Right ventricle myocardium superior (tissue), 1 donor: ENCODE measurements at regions not wholly inside any gene's neighbourhood (a gene's known extent, or its start where the extent isn't known, plus 50 kb on each side); places are given as distances from the start of the nearest gene placed in this dataset.
"Not testable (repeated sequence)": the region's sequence is repeated elsewhere in the genome, so short reads cannot be mapped to it uniquely, and the experiment has no call there.

ENCODE experiments used
- ATAC-seq: fragments of 200-7000 bp; cut with Tn5 transposase; one replicate; pipeline ENCODE4 v1.9.1; 2020; ENCODE audit warnings: mild to moderate bottlenecking; ENCODE audit not compliant: poor library complexity
- DNase-seq: peaks from one replicate; pipeline ENCODE4 v3.0.0-alpha.2; 2020
- intact Hi-C: fragments of 100-400 bp; cut with DNase I; formaldehyde crosslinking; loops from one replicate; pipeline ENCODE4 v1.11.2; 2022
- donor health status: DM: no; HTN: yes; CAD: no; lungs with severe emphysema.

DNA sequence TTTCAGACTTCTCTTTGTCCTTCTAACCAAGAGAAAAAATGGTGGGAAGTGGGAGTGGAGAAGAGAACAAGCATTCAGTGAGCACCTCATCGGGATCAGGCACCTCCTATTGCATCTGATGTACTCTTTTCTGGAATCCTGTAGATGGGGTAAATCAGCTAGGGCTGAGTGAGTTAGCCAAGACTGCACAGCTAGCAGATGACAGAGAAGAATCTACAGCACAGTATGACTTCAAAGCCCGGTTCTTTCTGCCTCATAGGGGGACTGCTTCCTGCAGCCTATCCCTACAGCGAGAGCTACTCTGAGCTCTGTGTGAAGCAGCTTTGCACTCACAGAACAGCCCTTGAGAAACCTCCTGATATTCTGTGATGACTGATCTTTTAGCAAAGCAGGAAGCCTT is 275.2 kb upstream of the MEIS2 start:
- intact Hi-C loops = no loop called here
- no peak for ATAC-seq
- DNase-seq = no peak

DNA sequence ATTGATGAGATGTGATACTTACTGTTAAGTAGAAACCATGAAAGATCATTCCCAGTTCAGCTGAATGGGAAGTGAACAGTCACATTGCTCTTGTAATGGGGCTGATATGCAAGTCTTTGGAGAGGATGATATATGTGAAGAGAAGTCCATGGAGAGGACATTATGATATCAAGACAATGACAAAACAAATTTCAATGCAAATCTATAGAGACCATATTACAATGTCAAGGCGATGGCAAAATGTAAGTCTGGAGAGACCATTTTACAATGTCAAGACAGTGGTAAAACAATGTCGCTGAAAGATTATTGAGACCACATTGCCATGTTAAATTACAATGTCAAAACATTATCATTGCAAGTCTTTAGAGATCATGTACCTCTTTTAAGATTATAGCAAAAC is 277.1 kb upstream of the MEIS2 start:
- ATAC-seq (no peak), DNase-seq (no peak)
- intact Hi-C loops = no loop called here

DNA sequence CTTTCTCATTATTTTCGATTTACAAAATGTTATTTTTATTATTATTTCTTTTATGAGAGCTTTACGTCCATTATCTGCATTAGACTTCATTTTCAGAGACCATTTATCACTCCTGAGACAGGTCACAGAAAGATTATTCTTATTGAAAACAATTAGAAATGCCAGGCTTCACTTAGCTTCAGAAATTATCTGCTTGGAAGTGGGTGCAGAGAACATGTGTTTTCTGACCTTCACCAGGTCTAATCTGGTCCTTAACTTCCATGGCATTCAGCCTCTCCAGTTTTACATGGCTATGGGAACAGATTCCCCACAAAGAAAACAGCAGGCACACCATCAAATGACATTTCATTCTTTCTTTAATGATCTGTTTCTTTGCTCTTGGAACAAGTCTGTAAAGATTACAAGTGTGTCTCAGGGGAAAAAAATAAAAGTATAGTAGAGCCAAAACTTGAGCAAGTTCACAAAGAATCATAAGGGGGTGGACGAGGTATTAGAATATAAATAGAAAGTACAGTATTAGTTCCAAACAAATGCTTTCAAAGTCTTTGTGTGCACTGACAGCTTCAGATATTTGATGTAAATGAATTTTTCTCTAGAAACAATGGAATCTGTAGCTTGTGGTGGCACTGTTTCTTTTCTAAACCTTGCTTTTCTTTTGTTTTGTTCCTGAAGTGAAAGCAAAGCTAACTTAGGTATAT is 294.2 kb upstream of the MEIS2 start:
- DNase-seq (no peak), ATAC-seq (peak; percentile 90)
- intact Hi-C loops = no loop called here

DNA sequence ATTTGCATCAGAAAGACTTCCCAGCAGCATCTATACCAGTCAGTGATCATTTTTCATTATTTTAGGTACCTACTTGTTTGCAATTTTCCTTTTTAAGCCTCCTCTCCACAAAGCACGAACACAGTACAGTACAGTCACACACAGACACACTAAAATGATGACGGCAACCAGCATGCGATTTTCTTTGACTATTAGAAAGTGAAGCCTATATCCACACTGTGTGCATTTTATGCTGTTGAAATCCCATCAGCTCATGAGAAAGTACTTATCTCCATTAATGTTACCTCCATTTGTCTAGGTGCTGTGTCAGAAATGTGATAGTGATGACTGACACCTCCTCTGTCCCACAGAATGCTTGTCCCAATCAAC is 294.7 kb upstream of the MEIS2 start:
- no peak for DNase-seq
- intact Hi-C loops = no loop called here
- no peak for ATAC-seq

DNA sequence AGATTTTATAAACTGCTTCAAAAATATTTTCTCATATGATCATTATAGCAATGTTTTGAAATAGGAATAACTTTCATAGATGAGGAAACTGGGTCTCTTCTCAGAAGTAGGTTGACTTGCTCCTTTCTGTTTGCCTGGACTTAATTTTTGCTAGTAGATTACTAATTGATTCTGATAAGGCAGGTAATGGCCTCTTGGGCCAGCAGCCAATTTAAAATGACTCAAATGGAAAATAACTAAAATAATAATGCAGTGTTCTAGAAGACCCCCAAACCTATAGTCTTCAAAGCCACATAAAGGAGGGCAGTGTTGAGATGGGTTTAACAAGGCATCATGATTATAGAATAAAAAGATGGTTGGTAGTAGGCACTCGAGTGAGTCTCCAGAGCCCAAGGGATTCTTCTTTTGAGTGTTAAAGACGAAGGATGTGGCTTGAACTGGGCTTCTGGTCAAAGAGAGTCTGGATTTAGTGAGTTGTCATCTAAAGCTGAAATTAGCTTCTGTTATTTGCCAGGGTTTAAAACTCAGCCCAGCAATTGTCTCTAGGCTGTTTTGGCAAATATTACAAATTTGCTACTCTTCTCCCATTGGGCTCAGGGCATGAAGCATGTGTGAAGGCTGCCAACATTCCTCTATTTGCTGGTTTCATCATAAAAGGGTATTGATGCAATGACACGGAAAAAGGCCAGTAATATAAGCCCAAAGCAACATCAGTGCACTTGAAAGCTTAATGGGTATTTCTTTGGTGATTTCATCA is 297.1 kb upstream of the MEIS2 start:
- DNase-seq (no peak), ATAC-seq (no peak)
- intact Hi-C loops = no loop called here

DNA sequence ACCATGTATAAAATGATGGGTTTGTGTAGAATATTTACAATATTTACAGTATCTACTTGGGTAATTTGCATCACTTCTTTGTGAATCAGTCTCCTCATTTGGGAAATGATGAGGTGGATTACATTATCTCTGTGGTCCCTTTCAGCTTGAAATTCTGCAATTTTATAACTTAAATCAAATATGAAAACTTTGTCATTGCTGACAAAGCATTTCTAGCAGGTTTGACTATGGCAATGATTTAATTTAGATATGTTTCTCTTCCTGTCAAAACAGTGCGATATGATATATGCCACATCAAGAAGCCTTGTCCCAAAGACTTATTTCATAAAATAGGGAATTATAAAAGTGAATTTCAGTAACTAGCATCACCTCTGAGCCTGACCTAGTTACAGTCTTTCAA is 315.8 kb upstream of the MEIS2 start:
- intact Hi-C loops = no loop called here
- no peak for DNase-seq
- ATAC-seq = no peak

DNA sequence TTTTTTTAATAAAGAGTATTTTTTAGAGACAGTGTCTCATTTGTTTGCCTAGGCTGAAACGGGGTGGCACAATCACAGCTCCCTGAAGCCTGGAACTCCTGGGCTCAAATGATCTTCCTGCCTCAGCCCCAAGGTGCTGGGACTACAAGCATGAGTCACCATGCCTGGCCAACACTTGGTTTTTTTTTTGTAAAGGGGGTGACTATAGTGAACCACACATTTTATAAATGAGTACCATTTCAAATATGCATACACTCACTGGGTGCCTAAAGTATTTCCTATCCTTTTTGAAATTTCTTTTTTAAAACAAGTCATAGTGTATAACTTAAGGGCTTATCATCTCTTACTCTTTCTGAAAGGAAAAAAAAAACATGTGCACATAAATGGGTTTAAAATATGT is 325.2 kb upstream of the MEIS2 start:
- DNase-seq = no peak
- intact Hi-C loops = no loop called here
- no peak for ATAC-seq

DNA sequence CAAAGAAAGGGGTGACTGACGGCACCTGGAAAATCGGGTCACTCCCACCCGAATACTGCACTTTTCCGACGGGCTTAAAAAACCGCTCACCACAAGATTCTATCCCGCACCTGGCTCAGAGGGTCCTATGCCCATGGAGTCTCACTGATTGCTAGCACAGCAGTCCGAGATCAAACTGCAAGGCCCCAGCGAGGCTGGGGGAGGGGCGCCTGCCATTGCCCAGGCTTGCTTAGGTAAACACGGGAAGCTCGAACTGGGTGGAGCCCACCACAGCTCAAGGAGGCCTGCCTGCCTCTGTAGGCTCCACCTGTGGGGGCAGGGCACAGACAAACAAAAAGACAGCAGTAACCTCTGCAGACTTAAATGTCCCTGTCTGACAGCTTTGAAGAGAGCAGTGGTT is 327.0 kb upstream of the MEIS2 start:
- ATAC-seq, intact Hi-C loops, DNase-seq: not testable (repeated sequence)

DNA sequence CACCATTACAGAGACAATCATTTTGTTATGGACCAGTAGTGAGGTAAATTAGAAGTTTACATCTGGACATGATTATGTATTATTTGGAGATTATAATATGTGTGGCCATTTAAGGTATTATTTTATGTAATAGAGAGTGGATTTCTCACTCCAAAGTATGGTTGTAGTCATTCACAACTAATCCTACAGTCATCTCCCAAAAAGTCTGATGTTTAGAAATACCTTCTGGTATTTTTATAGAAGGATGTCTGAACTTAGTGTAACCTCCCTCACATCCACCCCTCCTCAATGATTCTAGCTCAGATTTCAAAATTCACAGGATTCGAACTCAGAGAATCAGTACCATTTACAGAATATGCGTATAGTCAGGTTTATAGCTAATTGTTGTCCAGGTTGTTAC is 346.6 kb upstream of the MEIS2 start:
- no peak for DNase-seq
- intact Hi-C loops = no loop called here
- ATAC-seq = no peak

DNA sequence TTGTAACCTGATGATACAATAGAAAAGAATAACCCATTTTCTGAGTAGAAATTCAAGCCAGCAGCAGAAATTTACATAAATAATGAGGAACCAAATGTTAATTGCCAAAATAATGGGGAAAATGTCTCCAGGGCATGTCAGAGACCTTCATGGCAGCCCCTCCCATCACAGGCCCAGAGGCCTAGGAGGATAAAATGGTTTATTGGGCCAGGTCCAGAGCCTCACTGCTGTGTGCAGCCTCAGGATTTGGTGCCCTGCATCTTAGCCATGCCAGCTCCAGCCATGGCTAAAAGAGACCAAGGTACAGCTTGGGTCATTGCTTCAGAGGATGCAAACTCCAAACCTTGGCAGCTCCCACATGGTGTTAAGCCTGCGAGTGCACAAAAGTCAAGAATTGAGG is 352.1 kb upstream of the MEIS2 start:
- ATAC-seq (no peak), DNase-seq (no peak)
- intact Hi-C loops = no loop called here

DNA sequence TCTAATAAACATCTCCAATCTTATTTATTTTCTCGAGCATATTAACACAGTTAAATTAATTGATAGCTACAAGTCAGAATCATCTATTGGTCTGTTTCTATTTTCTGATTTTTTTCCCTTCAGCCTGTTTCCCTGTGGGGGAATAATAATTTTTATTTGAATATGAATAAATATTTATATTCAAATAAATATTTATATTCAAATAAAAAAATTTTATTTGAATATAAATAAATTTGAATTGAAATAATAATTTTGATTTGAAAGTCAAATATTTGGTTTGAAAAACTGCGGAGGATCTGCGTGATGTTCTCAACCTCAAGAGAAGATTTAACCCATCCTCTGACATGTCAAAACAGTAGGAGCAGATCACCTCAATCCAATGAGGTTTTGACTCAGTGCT is 380.1 kb upstream of the MEIS2 start:
- no peak for DNase-seq
- intact Hi-C loops = no loop called here
- no peak for ATAC-seq

DNA sequence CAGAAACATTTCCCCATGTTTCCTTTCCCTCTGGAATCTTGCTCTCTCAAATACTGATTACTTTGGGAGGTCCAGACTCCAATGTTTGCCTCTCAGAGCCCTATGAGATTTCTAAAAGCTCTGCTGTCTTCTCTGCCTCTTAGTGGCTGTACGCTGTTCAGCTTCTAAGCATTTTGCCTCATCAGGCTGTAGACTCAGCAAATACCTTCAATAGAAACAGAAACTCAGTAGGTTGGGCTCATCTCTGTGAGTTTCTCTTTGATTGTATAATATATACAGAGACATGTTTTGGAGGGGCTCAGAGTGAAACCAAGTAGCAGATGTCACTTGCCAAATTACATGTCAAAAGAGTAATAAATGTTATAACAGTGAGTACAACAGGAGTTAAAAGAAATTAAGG is 380.8 kb upstream of the MEIS2 start:
- DNase-seq = no peak
- no peak for ATAC-seq
- intact Hi-C loops = no loop called here

DNA sequence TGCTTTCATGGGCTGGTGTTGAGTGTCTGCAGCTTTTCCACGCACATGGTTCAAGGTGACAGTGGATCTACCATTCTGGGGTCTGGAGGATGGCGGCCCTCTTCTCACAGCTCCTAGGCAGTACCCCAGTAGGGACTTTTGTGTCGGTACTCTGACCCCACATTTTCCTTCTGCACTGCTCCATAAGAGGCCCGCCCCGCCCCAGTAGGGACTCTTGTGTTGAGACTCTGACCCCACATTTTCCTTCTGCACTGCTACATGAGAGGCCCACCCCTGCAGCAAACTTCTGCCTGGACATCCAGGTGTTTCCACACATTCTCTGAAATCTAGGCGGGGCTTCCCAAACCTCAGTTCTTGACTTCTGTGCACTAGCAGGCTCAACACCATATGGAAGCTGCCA is 383.4 kb upstream of the MEIS2 start:
- intact Hi-C loops = no loop called here
- no peak for ATAC-seq
- DNase-seq = no peak

DNA sequence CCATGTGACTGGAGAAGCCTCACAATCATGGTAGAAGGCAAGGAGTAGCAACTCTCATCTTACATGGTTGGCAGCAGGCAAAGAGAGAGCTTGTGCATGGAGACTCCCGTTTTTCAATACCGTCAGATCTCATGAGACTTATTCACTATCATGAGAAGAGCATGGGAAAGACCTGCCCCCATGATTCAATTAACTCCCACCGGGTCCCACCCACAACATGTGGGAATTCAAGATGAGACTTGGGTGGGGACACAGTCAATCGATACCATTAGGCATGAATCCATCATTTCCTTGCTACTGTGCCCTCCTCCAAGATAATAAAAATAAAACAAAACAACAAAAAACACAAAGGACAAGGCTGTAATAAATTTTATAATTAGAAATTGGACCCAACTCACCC is 384.7 kb upstream of the MEIS2 start:
- ATAC-seq (no peak), DNase-seq (no peak)
- intact Hi-C loops = no loop called here

DNA sequence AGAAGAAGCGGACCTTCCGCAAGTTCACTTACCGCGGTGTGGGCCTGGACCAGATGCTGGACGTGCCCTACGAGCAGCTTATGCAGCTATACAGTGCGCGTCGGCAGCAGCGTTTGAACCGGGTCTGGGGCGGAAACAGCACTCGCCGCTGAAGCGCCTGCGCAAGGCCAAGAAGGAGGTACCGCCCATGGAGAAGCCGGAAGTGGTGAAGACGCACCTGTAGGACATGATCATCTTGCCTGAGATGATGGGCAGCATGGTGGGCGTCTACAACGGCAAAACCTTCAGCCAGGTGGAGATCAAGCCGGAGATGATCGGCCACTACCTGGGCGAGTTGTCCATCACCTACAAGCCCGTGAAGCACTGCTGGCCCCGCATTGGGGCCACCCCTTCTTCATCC is 390.4 kb upstream of the MEIS2 start:
- DNase-seq (no peak), ATAC-seq (no peak)

DNA sequence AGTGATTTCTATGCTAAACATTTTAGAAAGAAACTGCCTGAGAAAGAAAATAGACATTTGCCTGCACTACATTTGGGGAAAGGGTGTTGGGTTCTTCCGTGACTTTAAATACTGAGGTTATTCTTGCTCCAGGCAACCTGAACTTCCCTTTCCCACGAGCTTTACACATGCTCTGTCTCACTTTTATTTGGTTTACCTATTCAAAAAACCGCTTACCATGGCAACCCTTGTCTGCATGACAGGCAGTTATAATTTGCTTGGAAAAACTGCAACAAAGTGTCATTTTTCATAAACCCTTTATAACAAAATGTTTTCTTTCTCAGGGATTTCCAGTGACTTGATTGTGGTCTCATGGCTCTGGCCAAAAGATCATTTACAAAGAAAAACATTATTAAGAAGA is 416.3 kb upstream of the MEIS2 start:
- intact Hi-C loops = no loop called here
- DNase-seq (no peak), ATAC-seq (no peak)

More for the DNA sequence above, 390.4 kb upstream of the MEIS2 start:
- intact Hi-C loops = no loop called here

DNA sequence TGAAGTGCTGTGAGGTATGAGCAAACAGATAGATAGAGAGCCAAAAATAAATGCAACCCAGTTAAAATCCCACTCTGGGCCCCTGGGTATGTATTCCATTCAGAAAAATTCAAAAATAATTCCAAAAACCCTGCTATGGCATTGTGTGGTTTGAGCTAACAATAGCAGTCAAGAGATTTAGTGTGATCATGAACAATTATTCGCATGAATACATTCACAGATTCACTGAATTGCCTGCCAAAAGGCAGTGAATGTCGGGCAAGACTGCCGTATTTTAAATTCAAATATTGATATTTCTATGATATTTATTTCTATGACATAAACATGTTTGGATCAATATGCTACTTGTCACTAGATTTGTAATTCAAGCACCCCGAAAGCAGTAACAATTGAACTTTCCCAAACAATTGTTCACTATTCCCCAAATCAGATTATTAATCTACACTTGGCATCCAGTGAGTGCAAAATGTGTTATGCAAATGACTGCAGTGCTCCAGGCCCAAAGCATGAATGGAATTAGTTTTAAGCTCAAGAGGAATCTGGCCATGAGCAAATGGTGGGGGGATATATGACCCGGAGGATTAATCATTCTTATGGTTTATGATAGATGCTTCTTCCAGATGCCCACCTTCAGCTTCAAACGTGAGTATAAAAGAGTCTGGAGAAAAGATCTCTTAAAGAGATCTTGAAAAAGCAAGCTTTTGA is 417.0 kb upstream of the MEIS2 start:
- ATAC-seq (no peak), DNase-seq (no peak)
- intact Hi-C loops = no loop called here

DNA sequence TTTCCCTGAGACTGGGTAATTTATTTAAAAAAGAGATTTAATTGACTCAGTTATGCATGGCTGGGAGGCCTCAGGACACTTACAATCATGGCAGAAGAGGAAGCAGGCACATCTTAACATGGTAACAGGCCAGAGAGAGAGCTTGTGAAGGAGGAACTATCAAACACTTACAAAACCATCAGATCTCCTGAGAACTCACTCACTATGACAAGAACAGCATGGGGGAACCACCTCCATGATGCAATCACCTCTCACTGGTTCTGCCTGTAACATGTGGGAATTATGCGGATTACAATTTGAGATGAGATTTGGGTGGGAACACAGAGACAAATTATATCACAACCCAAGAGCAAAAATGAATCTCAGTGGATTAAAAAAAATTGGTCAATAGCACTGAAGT is 416.0 kb upstream of the TMCO5A start:
- ATAC-seq (no peak), DNase-seq (no peak)
- intact Hi-C loops = no loop called here

DNA sequence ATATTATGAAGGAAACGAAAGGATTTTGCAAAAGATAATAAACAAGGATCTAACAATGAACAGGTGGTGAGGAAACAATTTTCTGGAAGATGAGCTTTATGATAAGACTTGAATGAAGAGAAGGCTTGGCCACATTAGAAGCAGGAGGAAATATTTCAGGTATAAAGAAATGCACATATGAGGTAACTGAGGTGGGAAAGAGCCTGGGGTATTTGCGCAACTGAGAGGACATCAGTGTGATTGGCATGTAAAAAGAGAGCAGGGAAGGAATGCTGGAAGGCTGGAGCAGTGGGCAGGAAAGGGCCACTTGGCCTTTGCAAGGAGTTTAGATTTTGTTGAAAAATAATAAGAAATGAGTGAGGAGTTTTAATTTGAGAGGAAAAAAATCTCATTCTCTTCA is 414.4 kb upstream of the TMCO5A start:
- no peak for DNase-seq
- intact Hi-C loops = no loop called here
- no peak for ATAC-seq

DNA sequence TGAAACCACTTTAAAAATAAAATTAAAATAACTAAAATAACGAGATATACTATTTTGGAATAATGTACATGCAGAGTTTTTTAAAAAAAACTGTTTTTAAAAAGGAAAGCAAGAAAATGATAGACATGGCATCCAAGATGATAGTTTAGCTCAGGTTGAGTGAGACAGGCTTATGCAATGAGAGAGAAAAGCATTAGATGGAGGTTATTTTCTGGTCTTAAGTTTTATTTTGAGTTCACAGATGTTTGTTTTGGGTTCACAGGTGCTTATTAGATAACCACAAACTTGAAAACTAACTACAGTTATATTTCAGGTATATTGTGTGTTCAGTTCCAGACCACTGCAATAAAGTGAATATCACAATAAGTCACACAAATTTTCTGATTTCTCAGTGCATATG is 413.6 kb upstream of the TMCO5A start:
- ATAC-seq (no peak), DNase-seq (no peak)
- intact Hi-C loops = no loop called here
